Smooth muscle cell of the brain vasculature (primary cell): ENCODE measurements at regions not wholly inside any gene's neighbourhood (a gene's known extent, or its start where the extent isn't known, plus 50 kb on each side); places are given as distances from the start of the nearest gene placed in this dataset.
A peak's percentile ranks its signal among the peaks of the same experiment; 100 is the strongest.
"Not testable (repeated sequence)": the region's sequence is repeated elsewhere in the genome, so short reads cannot be mapped to it uniquely, and the experiment has no call there.

ENCODE experiments used
- DNase-seq: peaks from one replicate; pipeline ENCODE4 v3.0.0-alpha.2; 2012; ENCODE audit warnings: low read depth, low spot score

- no peak for DNase-seq
These were observed 159.4 kb upstream of the CDK1 start for GRCh38 chr10:60618861-60619260.

GRCh38 chr10:60615541-60615940 is 162.7 kb upstream of the CDK1 start:
- no peak for DNase-seq

GRCh38 chr10:60614363-60614762 is 163.9 kb upstream of the CDK1 start:
- DNase-seq, result no peak

GRCh38 chr10:60613434-60613833 is 164.8 kb upstream of the CDK1 start:
- DNase-seq, result no peak

GRCh38 chr10:60611291-60611747 is 167.0 kb upstream of the CDK1 start:
- DNase-seq, result peak; percentile 7

GRCh38 chr10:60607372-60607771 is 170.9 kb upstream of the CDK1 start:
- DNase-seq, result no peak

GRCh38 chr10:60606343-60607080 is 171.8 kb upstream of the CDK1 start:
- DNase-seq, result no peak

- no peak for DNase-seq
These were observed 172.8 kb upstream of the CDK1 start for GRCh38 chr10:60605476-60605875.

- no peak for DNase-seq
These were observed 173.9 kb upstream of the CDK1 start for GRCh38 chr10:60604342-60604741.

- no peak for DNase-seq
These were observed 180.8 kb upstream of the CDK1 start for GRCh38 chr10:60597513-60597912.

GRCh38 chr10:60595852-60596251 is 182.4 kb upstream of the CDK1 start:
- no peak for DNase-seq

- no peak for DNase-seq
These were observed 183.7 kb upstream of the CDK1 start for GRCh38 chr10:60594476-60595051.

- no peak for DNase-seq
These were observed 187.2 kb upstream of the CDK1 start for GRCh38 chr10:60591119-60591518.

- no peak for DNase-seq
These were observed 188.9 kb upstream of the CDK1 start for GRCh38 chr10:60589376-60589775.

GRCh38 chr10:60581782-60582181 is 192.1 kb upstream of the ANK3 start:
- not testable (repeated sequence) for DNase-seq

GRCh38 chr10:60578217-60578616 is 188.5 kb upstream of the ANK3 start:
- no peak for DNase-seq

- no peak for DNase-seq
These were observed 186.7 kb upstream of the ANK3 start for GRCh38 chr10:60576130-60577069.

- DNase-seq, result no peak
These were observed 185.4 kb upstream of the ANK3 start for GRCh38 chr10:60575105-60575504.

GRCh38 chr10:60574388-60574787 is 184.7 kb upstream of the ANK3 start:
- DNase-seq, result no peak

- DNase-seq, result no peak
These were observed 183.7 kb upstream of the ANK3 start for GRCh38 chr10:60573336-60573735.

- no peak for DNase-seq
These were observed 183.0 kb upstream of the ANK3 start for GRCh38 chr10:60572511-60573194.

- no peak for DNase-seq
These were observed 181.2 kb upstream of the ANK3 start for GRCh38 chr10:60570896-60571295.
